ENCODE measurements at regions not wholly inside any gene's neighbourhood (a gene's known extent, or its start where the extent isn't known, plus 50 kb on each side); places are given as distances from the start of the nearest gene placed in this dataset.

DNA sequence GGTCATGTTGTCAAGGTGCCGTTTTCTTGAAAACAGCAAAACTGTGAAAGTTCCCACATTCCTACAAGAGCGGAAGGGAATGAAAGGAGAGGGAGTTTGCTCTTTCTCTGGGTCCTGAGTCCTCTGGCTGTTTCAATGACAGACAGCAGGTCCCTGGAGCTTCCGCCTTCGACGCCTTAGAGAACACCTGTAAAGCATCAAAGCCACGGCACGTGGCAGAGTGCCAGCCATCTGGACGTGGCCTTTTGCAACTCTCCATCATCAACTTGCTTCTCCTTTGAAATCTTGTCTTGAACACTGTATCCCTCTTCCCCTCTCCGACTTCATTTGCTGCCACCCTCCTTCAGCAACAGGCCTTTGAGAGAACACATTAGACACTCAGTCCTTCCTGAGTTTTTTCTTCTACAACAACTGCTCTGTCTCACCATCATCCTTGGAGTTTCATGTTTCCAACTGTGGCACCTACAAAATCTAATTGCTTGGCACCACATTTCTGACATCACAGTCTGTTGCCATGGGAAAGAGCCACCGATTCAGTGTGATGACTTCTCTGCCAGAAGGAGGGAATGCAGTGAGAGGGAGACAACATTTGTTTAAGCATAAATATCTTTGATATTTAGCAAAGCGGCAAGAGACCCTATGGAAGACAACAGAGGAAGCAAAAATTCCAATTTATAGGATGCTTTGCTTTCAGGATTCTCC is 204.9 kb upstream of the PTER start:
- no peak overlapping the region for H3K27ac ChIP-seq (ENCODE audit: control insufficient read depth, insufficient read depth)
- no peaks in the 10 kb centered on the region for H3K36me3 ChIP-seq (ENCODE audit: control insufficient read depth in 2 of 2, insufficient read depth in 2 of 2, low read length in 1 of 2)
- CTCF ChIA-PET = no interaction called here
- no peaks in the 10 kb centered on the region for H3K4me1 ChIP-seq (ENCODE audit: control insufficient read depth, insufficient read depth, low read length)
- no peak overlapping the region for H2AFZ ChIP-seq (ENCODE audit: control insufficient read depth, low read depth, low read length)
- SMC1A ChIA-PET (ENCODE audit: uncharacterized antibody, unreplicated experiment) = no interaction called here
- in situ Hi-C loops (cut with MboI) = no loop called here
- DNase-seq (ENCODE audit: low read depth, low spot score) (no peak), ATAC-seq (no peak), FAIRE-seq (no peak)
- no peak overlapping the region for H3K9ac ChIP-seq (ENCODE audit: control insufficient read depth, insufficient read depth, low read length)
- H3K27me3 ChIP-seq (replicated peaks in 1 of 2; ENCODE audit: control insufficient read depth in 2 of 2, insufficient read depth in 2 of 2, low read length in 1 of 2) = no peaks in the 10 kb centered on the region
- no peaks in the 10 kb centered on the region for H3K79me2 ChIP-seq (ENCODE audit: control insufficient read depth, insufficient read depth, low read length)
- H4K20me1 ChIP-seq (ENCODE audit: control insufficient read depth, insufficient read depth) = no peaks in the 10 kb centered on the region
- intact Hi-C loops (cut with micrococcal nuclease; ENCODE audit: unreplicated experiment) = no loop called here
- RAD21 ChIA-PET (ENCODE audit: unreplicated experiment) = no interaction called here
- no peaks in the 10 kb centered on the region for H3K9me3 ChIP-seq (replicated peaks; ENCODE audit: control insufficient read depth, insufficient read depth, low read length)
- POLR2A ChIA-PET = no interaction called here
- 29% methylated on average over 11 of the region's 11 CpGs for WGBS (ENCODE audit: insufficient coverage, insufficient replicate concordance, low lambda C conversion rate, missing lambda C conversion rate)
- H3K4me3 ChIP-seq = no peak overlapping the region
- H3K4me2 ChIP-seq (ENCODE audit: control insufficient read depth, insufficient read depth) = no peak overlapping the region
- BruUV-seq (replicated peaks) = no TSS peak
- TF ChIP-seq, protein P1, sequence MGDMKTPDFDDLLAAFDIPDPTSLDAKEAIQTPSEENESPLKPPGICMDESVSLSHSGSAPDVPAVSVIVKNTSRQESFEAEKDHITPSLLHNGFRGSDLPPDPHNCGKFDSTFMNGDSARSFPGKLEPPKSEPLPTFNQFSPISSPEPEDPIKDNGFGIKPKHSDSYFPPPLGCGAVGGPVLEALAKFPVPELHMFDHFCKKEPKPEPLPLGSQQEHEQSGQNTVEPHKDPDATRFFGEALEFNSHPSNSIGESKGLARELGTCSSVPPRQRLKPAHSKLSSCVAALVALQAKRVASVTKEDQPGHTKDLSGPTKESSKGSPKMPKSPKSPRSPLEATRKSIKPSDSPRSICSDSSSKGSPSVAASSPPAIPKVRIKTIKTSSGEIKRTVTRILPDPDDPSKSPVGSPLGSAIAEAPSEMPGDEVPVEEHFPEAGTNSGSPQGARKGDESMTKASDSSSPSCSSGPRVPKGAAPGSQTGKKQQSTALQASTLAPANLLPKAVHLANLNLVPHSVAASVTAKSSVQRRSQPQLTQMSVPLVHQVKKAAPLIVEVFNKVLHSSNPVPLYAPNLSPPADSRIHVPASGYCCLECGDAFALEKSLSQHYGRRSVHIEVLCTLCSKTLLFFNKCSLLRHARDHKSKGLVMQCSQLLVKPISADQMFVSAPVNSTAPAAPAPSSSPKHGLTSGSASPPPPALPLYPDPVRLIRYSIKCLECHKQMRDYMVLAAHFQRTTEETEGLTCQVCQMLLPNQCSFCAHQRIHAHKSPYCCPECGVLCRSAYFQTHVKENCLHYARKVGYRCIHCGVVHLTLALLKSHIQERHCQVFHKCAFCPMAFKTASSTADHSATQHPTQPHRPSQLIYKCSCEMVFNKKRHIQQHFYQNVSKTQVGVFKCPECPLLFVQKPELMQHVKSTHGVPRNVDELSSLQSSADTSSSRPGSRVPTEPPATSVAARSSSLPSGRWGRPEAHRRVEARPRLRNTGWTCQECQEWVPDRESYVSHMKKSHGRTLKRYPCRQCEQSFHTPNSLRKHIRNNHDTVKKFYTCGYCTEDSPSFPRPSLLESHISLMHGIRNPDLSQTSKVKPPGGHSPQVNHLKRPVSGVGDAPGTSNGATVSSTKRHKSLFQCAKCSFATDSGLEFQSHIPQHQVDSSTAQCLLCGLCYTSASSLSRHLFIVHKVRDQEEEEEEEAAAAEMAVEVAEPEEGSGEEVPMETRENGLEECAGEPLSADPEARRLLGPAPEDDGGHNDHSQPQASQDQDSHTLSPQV (IDR thresholded peaks at IDR 0.05) = no peak
- TF ChIP-seq, protein P2, sequence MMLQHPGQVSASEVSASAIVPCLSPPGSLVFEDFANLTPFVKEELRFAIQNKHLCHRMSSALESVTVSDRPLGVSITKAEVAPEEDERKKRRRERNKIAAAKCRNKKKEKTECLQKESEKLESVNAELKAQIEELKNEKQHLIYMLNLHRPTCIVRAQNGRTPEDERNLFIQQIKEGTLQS (IDR thresholded peaks at IDR 0.05; ENCODE audit: borderline replicate concordance, extremely low read depth, low read depth, low read length) = no peak
- TF ChIP-seq ZNF24 (IDR thresholded peaks at IDR 0.05) (no peak), SP1 (IDR thresholded peaks at IDR 0.05; ENCODE audit: low read depth, low read length) (no peak), FOS (IDR thresholded peaks at IDR 0.05; ENCODE audit: borderline replicate concordance, extremely low read depth, insufficient read length) (no peak), IKZF2 (IDR thresholded peaks at IDR 0.05) (no peak), KAT2A (conservative IDR thresholded peaks at IDR 0.05; ENCODE audit: control insufficient read depth, low read depth, low read length) (no peak), IKZF1 (conservative IDR thresholded peaks at IDR 0.05) (no peak), JUND (IDR thresholded peaks at IDR 0.05; ENCODE audit: low read depth, low read length) (no peak), MYB (IDR thresholded peaks at IDR 0.05; ENCODE audit: borderline replicate concordance, low read depth, low read length) (no peak), BHLHE40 (IDR thresholded peaks at IDR 0.05; ENCODE audit: borderline replicate concordance in 1 of 2, low read depth in 2 of 2, low read length in 1 of 2) (no peak)
- TF ChIP-seq, protein P3, sequence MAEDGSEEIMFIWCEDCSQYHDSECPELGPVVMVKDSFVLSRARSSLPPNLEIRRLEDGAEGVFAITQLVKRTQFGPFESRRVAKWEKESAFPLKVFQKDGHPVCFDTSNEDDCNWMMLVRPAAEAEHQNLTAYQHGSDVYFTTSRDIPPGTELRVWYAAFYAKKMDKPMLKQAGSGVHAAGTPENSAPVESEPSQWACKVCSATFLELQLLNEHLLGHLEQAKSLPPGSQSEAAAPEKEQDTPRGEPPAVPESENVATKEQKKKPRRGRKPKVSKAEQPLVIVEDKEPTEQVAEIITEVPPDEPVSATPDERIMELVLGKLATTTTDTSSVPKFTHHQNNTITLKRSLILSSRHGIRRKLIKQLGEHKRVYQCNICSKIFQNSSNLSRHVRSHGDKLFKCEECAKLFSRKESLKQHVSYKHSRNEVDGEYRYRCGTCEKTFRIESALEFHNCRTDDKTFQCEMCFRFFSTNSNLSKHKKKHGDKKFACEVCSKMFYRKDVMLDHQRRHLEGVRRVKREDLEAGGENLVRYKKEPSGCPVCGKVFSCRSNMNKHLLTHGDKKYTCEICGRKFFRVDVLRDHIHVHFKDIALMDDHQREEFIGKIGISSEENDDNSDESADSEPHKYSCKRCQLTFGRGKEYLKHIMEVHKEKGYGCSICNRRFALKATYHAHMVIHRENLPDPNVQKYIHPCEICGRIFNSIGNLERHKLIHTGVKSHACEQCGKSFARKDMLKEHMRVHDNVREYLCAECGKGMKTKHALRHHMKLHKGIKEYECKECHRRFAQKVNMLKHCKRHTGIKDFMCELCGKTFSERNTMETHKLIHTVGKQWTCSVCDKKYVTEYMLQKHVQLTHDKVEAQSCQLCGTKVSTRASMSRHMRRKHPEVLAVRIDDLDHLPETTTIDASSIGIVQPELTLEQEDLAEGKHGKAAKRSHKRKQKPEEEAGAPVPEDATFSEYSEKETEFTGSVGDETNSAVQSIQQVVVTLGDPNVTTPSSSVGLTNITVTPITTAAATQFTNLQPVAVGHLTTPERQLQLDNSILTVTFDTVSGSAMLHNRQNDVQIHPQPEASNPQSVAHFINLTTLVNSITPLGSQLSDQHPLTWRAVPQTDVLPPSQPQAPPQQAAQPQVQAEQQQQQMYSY (CRISPR knock-in tag; IDR thresholded peaks at IDR 0.05) = no peak
- TF ChIP-seq, protein P4, sequence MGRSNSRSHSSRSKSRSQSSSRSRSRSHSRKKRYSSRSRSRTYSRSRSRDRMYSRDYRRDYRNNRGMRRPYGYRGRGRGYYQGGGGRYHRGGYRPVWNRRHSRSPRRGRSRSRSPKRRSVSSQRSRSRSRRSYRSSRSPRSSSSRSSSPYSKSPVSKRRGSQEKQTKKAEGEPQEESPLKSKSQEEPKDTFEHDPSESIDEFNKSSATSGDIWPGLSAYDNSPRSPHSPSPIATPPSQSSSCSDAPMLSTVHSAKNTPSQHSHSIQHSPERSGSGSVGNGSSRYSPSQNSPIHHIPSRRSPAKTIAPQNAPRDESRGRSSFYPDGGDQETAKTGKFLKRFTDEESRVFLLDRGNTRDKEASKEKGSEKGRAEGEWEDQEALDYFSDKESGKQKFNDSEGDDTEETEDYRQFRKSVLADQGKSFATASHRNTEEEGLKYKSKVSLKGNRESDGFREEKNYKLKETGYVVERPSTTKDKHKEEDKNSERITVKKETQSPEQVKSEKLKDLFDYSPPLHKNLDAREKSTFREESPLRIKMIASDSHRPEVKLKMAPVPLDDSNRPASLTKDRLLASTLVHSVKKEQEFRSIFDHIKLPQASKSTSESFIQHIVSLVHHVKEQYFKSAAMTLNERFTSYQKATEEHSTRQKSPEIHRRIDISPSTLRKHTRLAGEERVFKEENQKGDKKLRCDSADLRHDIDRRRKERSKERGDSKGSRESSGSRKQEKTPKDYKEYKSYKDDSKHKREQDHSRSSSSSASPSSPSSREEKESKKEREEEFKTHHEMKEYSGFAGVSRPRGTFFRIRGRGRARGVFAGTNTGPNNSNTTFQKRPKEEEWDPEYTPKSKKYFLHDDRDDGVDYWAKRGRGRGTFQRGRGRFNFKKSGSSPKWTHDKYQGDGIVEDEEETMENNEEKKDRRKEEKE (IDR thresholded peaks at IDR 0.05) = no peak

Measured in GM12878 (cell line).